Hepatocyte (in vitro differentiated cells): ENCODE measurements at regions not wholly inside any gene's neighbourhood (a gene's known extent, or its start where the extent isn't known, plus 50 kb on each side); places are given as distances from the start of the nearest gene placed in this dataset.

Experiments
- CTCF ChIP-seq: fragments of 200-600 bp; sonication (generic); IDR thresholded peaks from 2 replicates; pipeline ENCODE4 v1.5.1; 2016; ENCODE audit warnings: antibody characterized with exemption, mild to moderate bottlenecking; ENCODE audit not compliant: poor library complexity
- EZH2 ChIP-seq: fragments of 200-600 bp; sonication (generic); IDR thresholded peaks from 2 replicates; pipeline ENCODE4 v1.6.1; 2016; ENCODE audit warnings: antibody characterized with exemption, mild to moderate bottlenecking, borderline replicate concordance
- EZH2phosphoT487 ChIP-seq: fragments of 200-600 bp; sonication (generic); IDR thresholded peaks from one replicate; pipeline ENCODE4 v1.6.1; 2018; ENCODE audit warnings: antibody characterized with exemption, mild to moderate bottlenecking, low read depth, moderate library complexity; ENCODE audit not compliant: unreplicated experiment, severe bottlenecking

- TF ChIP-seq CTCF (no peak), EZH2 (no peak), EZH2phosphoT487 (no peak)
Observed at GRCh38 chr2:13121096-13121495, 404.4 kb downstream of the TRIB2 start.
